HTR-8/SVneo (cell line): ENCODE measurements at regions not wholly inside any gene's neighbourhood (a gene's known extent, or its start where the extent isn't known, plus 50 kb on each side); places are given as distances from the start of the nearest gene placed in this dataset.
A peak's percentile ranks its signal among the peaks of the same experiment; 100 is the strongest.

ENCODE experiments used
- DNase-seq: peaks from one replicate; pipeline ENCODE4 v3.0.0; 2011; ENCODE audit warnings: low spot score, mixed read lengths; ENCODE audit not compliant: insufficient read length
- FAIRE-seq: peaks from 2 replicates; lab custom pipeline; 2011; peaks lifted over from hg19 to GRCh38; lab: Jason Lieb, UNC

GRCh38 chr14:65213316-65213715 is 111.0 kb upstream of the MAX start:
- DNase-seq: no peak
- FAIRE-seq: peak; percentile 38

GRCh38 chr14:65214741-65215140 is 112.4 kb upstream of the MAX start:
- FAIRE-seq (no peak), DNase-seq (no peak)

GRCh38 chr14:65219353-65219752 is 117.0 kb upstream of the MAX start:
- no peak for FAIRE-seq

GRCh38 chr14:65222440-65222858 is 120.1 kb upstream of the MAX start:
- DNase-seq: peak; percentile 94
- FAIRE-seq: peak; percentile 94

More at GRCh38 chr14:65219353-65219752, 117.0 kb upstream of the MAX start:
- no peak for DNase-seq

DNA sequence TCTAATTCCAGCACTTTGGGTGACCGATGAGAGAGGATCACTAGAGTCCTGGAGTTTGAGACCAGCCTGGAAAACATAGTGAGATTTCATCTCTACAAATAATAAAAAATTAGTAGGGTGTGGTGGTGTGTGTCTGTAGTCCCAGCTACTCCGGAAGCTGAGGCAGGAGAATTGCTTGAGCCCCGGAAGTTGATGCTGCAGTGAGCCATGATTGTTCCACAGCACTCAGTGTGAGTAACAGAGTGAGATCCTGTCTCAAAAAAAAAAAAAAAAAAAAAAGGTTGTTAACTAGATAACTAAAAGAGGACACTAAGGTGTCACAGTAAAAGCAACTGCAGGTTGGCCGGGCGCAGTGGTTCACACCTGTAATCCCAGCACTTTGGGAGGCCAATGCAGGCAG is 121.3 kb upstream of the MAX start:
- DNase-seq (no peak), FAIRE-seq (no peak)

- peak; percentile 80 for FAIRE-seq
- DNase-seq: no peak
These were observed 122.5 kb upstream of the MAX start for GRCh38 chr14:65224799-65225198.

DNA sequence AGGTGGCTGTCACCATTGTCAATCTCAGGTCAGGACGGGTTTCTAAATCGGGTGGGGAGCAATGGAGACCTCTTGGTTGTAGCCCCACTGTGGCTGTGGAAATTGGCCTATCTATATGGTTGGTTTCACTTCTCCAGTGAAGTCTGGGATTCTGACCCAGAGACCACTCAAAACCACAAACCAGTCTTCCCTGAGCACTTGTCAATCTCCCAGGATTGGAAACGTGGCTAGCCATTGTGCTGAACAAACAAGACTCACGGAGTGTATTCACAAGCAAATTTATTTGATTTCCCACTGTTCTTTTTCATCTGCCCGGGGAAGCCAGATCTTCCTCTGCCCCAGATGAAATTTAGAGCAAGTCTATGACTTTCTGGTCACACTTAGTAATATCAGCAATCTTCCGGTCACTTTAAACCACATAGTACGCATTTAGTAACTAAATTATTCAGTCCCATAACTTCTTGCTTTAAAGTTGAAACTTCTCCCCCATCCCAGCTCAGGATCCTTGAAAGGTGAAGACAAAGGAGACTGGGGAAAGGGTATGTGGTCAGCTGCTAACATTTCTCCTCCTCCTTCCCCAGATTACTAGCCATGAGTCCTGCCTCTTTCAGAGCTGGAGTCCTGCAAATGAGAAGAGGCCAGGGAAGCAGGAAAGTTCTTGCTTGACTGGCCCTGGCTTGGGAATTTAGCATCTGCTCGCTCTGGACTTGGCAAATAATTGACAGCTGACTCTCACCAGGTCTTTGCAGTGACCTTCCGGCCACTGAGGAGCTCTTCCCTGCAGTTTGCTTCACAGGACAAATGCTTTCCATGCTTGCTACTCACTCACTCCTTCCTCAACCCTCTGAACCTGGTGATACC is 123.2 kb upstream of the MAX start:
- peak; percentile 42 for FAIRE-seq

GRCh38 chr14:65226824-65227604 is 124.7 kb upstream of the MAX start:
- DNase-seq (no peak), FAIRE-seq (peak; percentile 38)

More for the DNA sequence above, 123.2 kb upstream of the MAX start:
- no peak for DNase-seq

- FAIRE-seq: no peak
- no peak for DNase-seq
These were observed 126.1 kb upstream of the MAX start for GRCh38 chr14:65228436-65228835.

GRCh38 chr14:65228956-65229747 is 126.8 kb upstream of the MAX start:
- FAIRE-seq: no peak
- no peak for DNase-seq

DNA sequence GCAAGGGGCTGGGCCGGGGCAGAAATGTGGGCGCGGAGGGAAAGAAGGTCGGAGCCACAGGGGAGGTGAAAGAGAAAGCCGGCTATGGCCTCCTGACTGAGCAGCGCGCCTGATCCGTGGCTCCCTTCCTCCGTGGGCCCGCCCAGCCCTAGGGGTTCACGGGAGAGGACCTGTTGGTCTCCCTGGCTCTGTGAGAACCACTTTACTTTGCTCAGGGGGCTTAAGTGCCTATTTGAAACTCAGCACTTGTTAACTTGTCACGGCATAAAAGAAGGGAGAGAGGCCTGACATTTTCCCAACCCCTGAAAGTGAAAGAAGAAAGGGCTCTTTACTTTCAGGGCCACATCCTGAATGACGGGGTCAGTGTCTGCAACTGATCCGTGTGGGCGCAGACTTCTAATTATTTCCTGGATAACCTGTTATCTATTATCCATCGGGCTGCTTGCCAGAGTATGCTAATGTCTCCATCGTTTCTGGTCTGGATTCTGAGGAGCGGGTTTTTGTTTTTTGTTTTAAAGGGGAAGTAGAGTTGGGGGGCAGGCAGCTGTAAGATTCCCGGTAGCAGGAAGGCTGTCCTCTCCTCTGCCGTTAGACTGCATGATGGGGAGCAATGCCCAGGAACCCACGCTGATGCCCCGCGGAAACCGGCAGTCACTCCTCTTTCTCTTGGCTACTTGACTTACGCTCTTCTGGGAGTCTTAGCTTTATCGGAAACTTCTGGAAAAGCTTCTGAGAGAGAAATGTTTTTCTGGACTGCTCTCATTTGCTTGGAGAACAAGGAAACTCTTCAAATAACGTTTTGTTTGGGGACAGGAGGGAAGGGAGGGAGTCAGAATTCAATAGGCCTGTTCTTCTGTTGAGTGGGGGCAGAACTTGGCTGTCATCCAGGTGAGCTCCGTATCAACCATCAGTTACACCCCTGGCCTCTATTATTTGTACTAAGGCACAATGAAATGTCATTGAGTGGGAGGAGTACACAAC is 127.7 kb upstream of the MAX start:
- DNase-seq (peak; percentile 66), FAIRE-seq (peak; percentile 81)

- no peak for DNase-seq
- peak; percentile 84 for FAIRE-seq
These were observed 129.1 kb upstream of the MAX start for GRCh38 chr14:65231286-65231980.

GRCh38 chr14:65234752-65235361 is 132.5 kb upstream of the MAX start:
- peak; percentile 88 for FAIRE-seq

DNA sequence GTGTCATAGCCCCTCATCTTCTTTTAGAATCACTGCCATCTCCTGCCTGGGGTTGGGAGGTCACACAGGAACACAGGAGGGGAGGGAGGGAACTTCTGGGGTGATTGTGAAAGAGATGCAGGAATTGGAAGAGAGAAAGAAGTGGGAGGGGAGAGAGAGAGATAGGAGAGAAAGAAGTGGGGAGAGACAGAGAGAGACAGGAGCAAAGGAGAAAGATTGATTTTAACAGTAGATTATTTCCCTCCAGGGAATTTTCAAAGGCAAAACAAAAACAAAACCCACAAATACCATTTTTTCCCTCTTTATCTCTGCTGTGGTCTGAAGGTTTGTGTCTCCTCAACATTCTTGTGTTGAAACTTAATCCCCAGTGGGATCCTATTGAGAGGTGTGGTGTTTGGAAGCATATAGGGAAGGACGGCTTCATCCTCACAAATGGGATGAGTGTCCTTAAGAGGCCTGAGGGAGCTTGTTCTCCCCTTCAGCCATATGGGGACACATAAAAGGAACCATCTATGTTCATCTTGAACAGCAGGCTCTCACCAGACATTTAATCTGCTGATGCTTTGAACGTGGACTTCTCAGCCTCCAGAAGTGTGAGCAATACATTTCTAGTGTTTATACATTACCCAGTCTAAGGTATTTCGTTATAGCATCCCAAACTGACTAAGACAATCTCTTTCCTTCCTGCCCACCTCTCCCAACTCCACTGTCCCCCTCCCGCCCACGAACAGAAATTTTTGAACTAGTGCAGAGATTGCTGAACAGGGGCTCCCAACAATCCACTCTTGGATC is 134.9 kb upstream of the MAX start:
- DNase-seq (no peak), FAIRE-seq (no peak)

More at GRCh38 chr14:65234752-65235361, 132.5 kb upstream of the MAX start:
- no peak for DNase-seq

- no peak for DNase-seq
- FAIRE-seq: no peak
These were observed 135.6 kb upstream of the MAX start for GRCh38 chr14:65237941-65238340.

DNA sequence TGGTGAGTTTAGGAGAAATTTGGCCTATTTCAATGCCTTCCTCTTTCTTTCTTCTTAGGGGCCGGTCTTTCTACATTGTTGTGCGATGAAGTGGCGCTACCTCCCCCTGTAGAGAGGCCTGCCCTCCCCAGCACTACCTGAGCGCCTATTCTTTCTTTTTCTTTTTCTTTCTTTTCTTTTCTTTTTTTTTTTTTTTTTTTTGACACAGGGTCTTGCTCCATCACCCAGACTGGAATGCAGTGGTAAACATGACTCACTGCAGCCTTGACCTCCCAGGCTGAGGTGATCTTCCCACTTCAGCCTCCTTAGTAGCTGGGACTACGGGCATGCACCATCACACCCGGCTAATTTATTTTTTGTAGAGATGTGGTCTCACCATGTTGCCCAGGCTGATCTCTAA is 136.1 kb upstream of the MAX start:
- DNase-seq (no peak), FAIRE-seq (peak; percentile 99)

DNA sequence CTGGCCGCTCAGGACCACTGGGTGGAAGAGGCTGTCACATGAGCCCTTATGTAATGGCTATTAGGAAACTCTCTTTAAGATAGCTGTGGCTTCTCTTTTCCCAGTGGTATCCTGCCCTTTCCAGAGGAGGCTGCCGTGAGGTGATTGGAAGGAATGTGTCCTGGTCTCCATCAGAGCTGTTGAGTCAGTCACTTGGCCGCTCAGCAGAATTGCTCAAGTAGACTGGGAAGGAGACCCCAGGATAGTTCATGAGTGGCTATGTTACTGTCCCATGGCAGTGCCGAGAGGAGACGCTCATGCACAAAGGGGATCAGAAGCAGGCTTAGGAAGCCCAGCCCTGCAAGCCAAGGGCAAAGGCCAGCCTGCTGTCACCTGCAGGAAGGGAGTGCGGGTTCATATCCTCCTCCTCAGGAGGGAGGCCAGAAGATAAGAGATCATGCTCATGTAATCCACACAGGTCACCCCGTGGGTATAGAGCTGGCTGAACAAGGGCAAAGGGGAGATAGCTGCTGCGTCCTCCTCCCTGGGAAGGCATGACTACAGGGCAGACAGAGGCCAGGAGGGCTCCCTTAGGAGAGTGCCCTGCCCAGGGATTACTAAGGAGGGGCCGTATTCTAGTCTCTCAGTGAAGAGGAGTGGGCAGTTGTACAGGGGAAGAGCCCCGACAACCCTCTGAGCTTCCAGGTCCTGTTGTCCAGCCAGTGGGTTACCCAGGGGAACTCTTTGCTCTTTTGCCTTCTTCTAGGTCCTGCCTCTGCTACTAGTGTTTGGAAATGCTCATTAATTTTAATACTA is 137.0 kb upstream of the MAX start:
- FAIRE-seq: peak; percentile 94
- peak; percentile 83 for DNase-seq
